Liver (tissue), 3 donors: ENCODE measurements at regions not wholly inside any gene's neighbourhood (a gene's known extent, or its start where the extent isn't known, plus 50 kb on each side); places are given as distances from the start of the nearest gene placed in this dataset.

ENCODE experiments used
- CTCF ChIP-seq: fragments of 150-350 bp; IDR thresholded peaks from 2 replicates; pipeline ENCODE4 v1.5.1; 2017; ENCODE audit warnings: improper control_type of control experiment, low read depth, low read length; ENCODE audit not compliant: missing input control
- EGR1 ChIP-seq, 2 donors: IDR thresholded peaks; 2 replicates each; pipeline ENCODE4 v1.6.1; 2016 to 2018; ENCODE audit warnings: antibody characterized with exemption in 2 of 2, low read depth in 2 of 2
- JUND ChIP-seq, 2 donors: IDR thresholded peaks; 2 replicates each; pipeline ENCODE4 v1.6.1; 2016; ENCODE audit warnings: antibody characterized with exemption in 2 of 2
- donor health status: healthy.
- donor health status: healthy.

- no peak for TF ChIP-seq JUND (IDR thresholded peaks at IDR 0.05)
- no peak for TF ChIP-seq EGR1 (IDR thresholded peaks at IDR 0.05; ENCODE audit: low read depth in 2 of 2)
- no peak for TF ChIP-seq CTCF
These were observed 59.2 kb downstream of the INHBB start for GRCh38 chr2:120404941-120405758.
